ENCODE measurements at regions not wholly inside any gene's neighbourhood (a gene's known extent, or its start where the extent isn't known, plus 50 kb on each side); places are given as distances from the start of the nearest gene placed in this dataset.

- H3K9me3 Mint-ChIP-seq: peaks cover 0 to 2% (median 0%) of the 10 kb centered on the region in 8 donors
- peak in 1 of 5 donors; percentile 15 for DNase-seq
- POLR2A ChIA-PET (ENCODE audit: partially characterized antibody): interaction anchor here (1.9 kb wide), 1 partner anchor 14 kb away, joined by 8 read pairs; no protein-coding TSS in a partner anchor
- Histone ChIP-seq H3K27ac (ENCODE audit: low read depth, low read length) (no peak overlapping the region), H3K4me3 (ENCODE audit: low read length in 2 of 2) (no peak overlapping the region), H3K9me3 (ENCODE audit: control insufficient read depth in 1 of 2, low read length in 2 of 2) (no peaks in the 10 kb centered on the region), H3K36me3 (ENCODE audit: insufficient read depth, low read length) (peaks cover 3% of the 10 kb centered on the region), H3K27me3 (ENCODE audit: insufficient read depth, low read length) (no peaks in the 10 kb centered on the region), H3K4me1 (ENCODE audit: insufficient read depth, low read length) (peaks cover 63% of the 10 kb centered on the region)
- intact Hi-C loops (cut with micrococcal nuclease): loop anchor here (10.0 kb wide), 1 partner anchor 313 kb away; no protein-coding TSS in a partner anchor
- CTCF ChIA-PET (ENCODE audit: partially characterized antibody): no interaction called here
- H3K4me3 Mint-ChIP-seq: peak overlapping the region in 3 of 8 donors; percentile 34 to 74 (median 40)
- peak overlapping the region in 6 of 7 donors; percentile 25 to 86 (median 56) for H3K27ac Mint-ChIP-seq
- no peaks in the 10 kb centered on the region for H3K27me3 Mint-ChIP-seq
- H3K4me1 Mint-ChIP-seq: peaks cover 24 to 64% (median 48%) of the 10 kb centered on the region in 4 donors
- H3K36me3 Mint-ChIP-seq: peaks cover 9 to 17% of the 10 kb centered on the region in 2 donors
These were observed 115.7 kb downstream of the NCOR2 start for GRCh38 chr12:124451637-124452243.

GRCh38 chr12:124451016-124451415, 116.4 kb downstream of the NCOR2 start:
- CTCF ChIA-PET (ENCODE audit: partially characterized antibody): no interaction called here
- peak overlapping the region in 2 of 8 donors; percentile 21 to 74 for H3K4me3 Mint-ChIP-seq
- peaks cover 21 to 63% (median 45%) of the 10 kb centered on the region in 4 donors for H3K4me1 Mint-ChIP-seq

GRCh38 chr12:124450376-124450750, 117.0 kb downstream of the NCOR2 start:
- intact Hi-C loops (cut with micrococcal nuclease): loop anchor here (10.0 kb wide), 1 partner anchor 314 kb away; no protein-coding TSS in a partner anchor
- H3K27me3 Mint-ChIP-seq: no peaks in the 10 kb centered on the region
- H3K4me3 Mint-ChIP-seq: no peak overlapping the region
- Histone ChIP-seq H3K27ac (ENCODE audit: low read depth, low read length) (no peak overlapping the region), H3K36me3 (ENCODE audit: insufficient read depth, low read length) (peaks cover 3% of the 10 kb centered on the region), H3K9me3 (ENCODE audit: control insufficient read depth in 1 of 2, low read length in 2 of 2) (no peaks in the 10 kb centered on the region), H3K27me3 (ENCODE audit: insufficient read depth, low read length) (no peaks in the 10 kb centered on the region), H3K4me1 (ENCODE audit: insufficient read depth, low read length) (peaks cover 50% of the 10 kb centered on the region), H3K4me3 (ENCODE audit: low read length in 2 of 2) (no peak overlapping the region)
- DNase-seq: no peak
- H3K9me3 Mint-ChIP-seq: peaks cover 0 to 2% (median 0%) of the 10 kb centered on the region in 8 donors
- H3K36me3 Mint-ChIP-seq: peaks cover 14 to 24% of the 10 kb centered on the region in 2 donors
- ChIA-PET CTCF (ENCODE audit: partially characterized antibody) (no interaction called here), POLR2A (ENCODE audit: partially characterized antibody) (interaction anchor here (1.9 kb wide), 1 partner anchor 15 kb away, joined by 8 read pairs; no protein-coding TSS in a partner anchor)
- peaks cover 20 to 58% (median 41%) of the 10 kb centered on the region in 4 donors for H3K4me1 Mint-ChIP-seq
- H3K27ac Mint-ChIP-seq: peak overlapping the region in 2 of 7 donors; percentile 7 to 47

More at GRCh38 chr12:124451016-124451415, 116.4 kb downstream of the NCOR2 start:
- Histone ChIP-seq H3K36me3 (ENCODE audit: insufficient read depth, low read length) (peaks cover 3% of the 10 kb centered on the region), H3K4me1 (ENCODE audit: insufficient read depth, low read length) (peaks cover 56% of the 10 kb centered on the region), H3K9me3 (ENCODE audit: control insufficient read depth in 1 of 2, low read length in 2 of 2) (no peaks in the 10 kb centered on the region), H3K27me3 (ENCODE audit: insufficient read depth, low read length) (no peaks in the 10 kb centered on the region), H3K27ac (ENCODE audit: low read depth, low read length) (no peak overlapping the region), H3K4me3 (ENCODE audit: low read length in 2 of 2) (no peak overlapping the region)
- peak in 1 of 5 donors; percentile 30 for DNase-seq
- intact Hi-C loops (cut with micrococcal nuclease): loop anchor here (10.0 kb wide), 1 partner anchor 314 kb away; no protein-coding TSS in a partner anchor
- Mint-ChIP-seq H3K27ac (peak overlapping the region in 6 of 7 donors; percentile 29 to 86 (median 58)), H3K9me3 (peaks cover 0 to 2% (median 0%) of the 10 kb centered on the region in 8 donors), H3K36me3 (peaks cover 13 to 21% of the 10 kb centered on the region in 2 donors), H3K27me3 (no peaks in the 10 kb centered on the region)
- POLR2A ChIA-PET (ENCODE audit: partially characterized antibody): interaction anchor here (1.9 kb wide), 1 partner anchor 15 kb away, joined by 8 read pairs; no protein-coding TSS in a partner anchor

- Mint-ChIP-seq H3K9me3 (peaks cover 0 to 2% (median 0%) of the 10 kb centered on the region in 8 donors), H3K27ac (peak overlapping the region in 2 of 7 donors; percentile 57 to 63), H3K4me1 (peaks cover 17 to 53% (median 36%) of the 10 kb centered on the region in 4 donors), H3K27me3 (no peaks in the 10 kb centered on the region), H3K36me3 (peaks cover 15 to 25% of the 10 kb centered on the region in 2 donors), H3K4me3 (peak overlapping the region in 1 of 8 donors; percentile 21)
- intact Hi-C loops (cut with micrococcal nuclease): loop anchor here (10.0 kb wide), 1 partner anchor 315 kb away; no protein-coding TSS in a partner anchor
- peak in 1 of 5 donors; percentile 16 for DNase-seq
- ChIA-PET POLR2A (ENCODE audit: partially characterized antibody) (interaction anchor here (1.9 kb wide), 1 partner anchor 16 kb away, joined by 8 read pairs; no protein-coding TSS in a partner anchor), CTCF (ENCODE audit: partially characterized antibody) (no interaction called here)
- Histone ChIP-seq H3K27ac (ENCODE audit: low read depth, low read length) (no peak overlapping the region), H3K36me3 (ENCODE audit: insufficient read depth, low read length) (peaks cover 3% of the 10 kb centered on the region), H3K4me1 (ENCODE audit: insufficient read depth, low read length) (peaks cover 44% of the 10 kb centered on the region), H3K27me3 (ENCODE audit: insufficient read depth, low read length) (no peaks in the 10 kb centered on the region), H3K9me3 (ENCODE audit: control insufficient read depth in 1 of 2, low read length in 2 of 2) (no peaks in the 10 kb centered on the region), H3K4me3 (ENCODE audit: low read length in 2 of 2) (no peak overlapping the region)
These were observed 117.6 kb downstream of the NCOR2 start for GRCh38 chr12:124449623-124450375.

- Histone ChIP-seq H3K4me3 (ENCODE audit: low read length in 2 of 2) (no peak overlapping the region), H3K27ac (ENCODE audit: low read depth, low read length) (no peak overlapping the region), H3K4me1 (ENCODE audit: insufficient read depth, low read length) (peaks cover 37% of the 10 kb centered on the region), H3K9me3 (ENCODE audit: control insufficient read depth in 1 of 2, low read length in 2 of 2) (no peaks in the 10 kb centered on the region), H3K27me3 (ENCODE audit: insufficient read depth, low read length) (no peaks in the 10 kb centered on the region), H3K36me3 (ENCODE audit: insufficient read depth, low read length) (peaks cover 3% of the 10 kb centered on the region)
- DNase-seq: no peak
- intact Hi-C loops (cut with micrococcal nuclease): no loop called here
- Mint-ChIP-seq H3K36me3 (peaks cover 22 to 32% of the 10 kb centered on the region in 2 donors), H3K27me3 (no peaks in the 10 kb centered on the region), H3K4me1 (peaks cover 17 to 52% (median 31%) of the 10 kb centered on the region in 4 donors), H3K4me3 (no peak overlapping the region), H3K27ac (peak overlapping the region in 2 of 7 donors; percentile 14 to 67), H3K9me3 (peaks cover 0 to 2% (median 0%) of the 10 kb centered on the region in 8 donors)
- ChIA-PET CTCF (ENCODE audit: partially characterized antibody) (no interaction called here), POLR2A (ENCODE audit: partially characterized antibody) (no interaction called here)
These were observed 118.3 kb downstream of the NCOR2 start for GRCh38 chr12:124448955-124449622.

- H3K4me3 Mint-ChIP-seq: no peak overlapping the region
- ChIA-PET CTCF (ENCODE audit: partially characterized antibody) (no interaction called here), POLR2A (ENCODE audit: partially characterized antibody) (no interaction called here)
- peaks cover 0 to 2% (median 0%) of the 10 kb centered on the region in 8 donors for H3K9me3 Mint-ChIP-seq
- H3K27ac ChIP-seq (ENCODE audit: low read depth, low read length): no peak overlapping the region
- no peak overlapping the region for H3K4me3 ChIP-seq (ENCODE audit: low read length in 2 of 2)
- peaks cover 30% of the 10 kb centered on the region for H3K4me1 ChIP-seq (ENCODE audit: insufficient read depth, low read length)
- peak overlapping the region in 2 of 7 donors; percentile 67 to 69 for H3K27ac Mint-ChIP-seq
- intact Hi-C loops (cut with micrococcal nuclease): no loop called here
- H3K4me1 Mint-ChIP-seq: peaks cover 19 to 49% (median 28%) of the 10 kb centered on the region in 4 donors
- peaks cover 3% of the 10 kb centered on the region for H3K36me3 ChIP-seq (ENCODE audit: insufficient read depth, low read length)
- no peaks in the 10 kb centered on the region for H3K27me3 ChIP-seq (ENCODE audit: insufficient read depth, low read length)
- no peaks in the 10 kb centered on the region for H3K9me3 ChIP-seq (ENCODE audit: control insufficient read depth in 1 of 2, low read length in 2 of 2)
- DNase-seq: no peak
- peaks cover 26 to 35% of the 10 kb centered on the region in 2 donors for H3K36me3 Mint-ChIP-seq
- no peaks in the 10 kb centered on the region for H3K27me3 Mint-ChIP-seq
These were observed 119.0 kb downstream of the NCOR2 start for GRCh38 chr12:124448241-124448954.
